ENCODE measurements at regions not wholly inside any gene's neighbourhood (a gene's known extent, or its start where the extent isn't known, plus 50 kb on each side); places are given as distances from the start of the nearest gene placed in this dataset.

DNA sequence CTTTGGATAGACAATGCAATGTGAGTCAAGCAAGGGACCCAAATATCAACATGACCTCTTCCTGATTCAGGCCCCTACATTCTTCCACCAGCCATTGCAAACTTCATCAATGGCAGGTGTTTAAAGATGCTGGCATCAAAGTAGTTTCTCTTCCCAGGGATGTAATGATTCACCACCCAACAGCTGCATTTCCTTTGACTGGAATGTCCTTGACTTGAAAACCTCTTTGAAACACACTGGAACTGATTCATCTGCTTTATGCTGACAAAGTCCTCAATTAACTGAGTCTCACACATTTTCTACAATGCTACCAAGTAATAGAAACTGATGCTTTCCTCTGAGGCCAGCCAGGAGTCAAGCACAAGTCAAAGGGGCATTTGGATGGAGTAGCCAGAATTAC is 385.5 kb downstream of the GBE1 start:
- DNase-seq, result no peak

GRCh38 chr3:81364411-81364810 is 397.0 kb downstream of the GBE1 start:
- no peaks in the 10 kb centered on the region for H3K27me3 ChIP-seq
- H3K4me3 ChIP-seq, result no peak overlapping the region
- 26 to 46% methylated on average over 3 of the region's 3 CpGs for WGBS, 2 donors

More for the DNA sequence above, 385.5 kb downstream of the GBE1 start:
- no peaks in the 10 kb centered on the region for H3K4me1 ChIP-seq
- no peaks in the 10 kb centered on the region for H3K9me3 ChIP-seq
- H3K36me3 ChIP-seq, result no peaks in the 10 kb centered on the region
- intact Hi-C loops (cut with DNase I), result no loop called here
- no peaks in the 10 kb centered on the region for H3K27me3 ChIP-seq
- no peak overlapping the region for H3K4me3 ChIP-seq
- no peak overlapping the region for H3K27ac ChIP-seq
- TF ChIP-seq POLR2A (IDR thresholded peaks at IDR 0.05), result no peak
- TF ChIP-seq, protein P1, sequence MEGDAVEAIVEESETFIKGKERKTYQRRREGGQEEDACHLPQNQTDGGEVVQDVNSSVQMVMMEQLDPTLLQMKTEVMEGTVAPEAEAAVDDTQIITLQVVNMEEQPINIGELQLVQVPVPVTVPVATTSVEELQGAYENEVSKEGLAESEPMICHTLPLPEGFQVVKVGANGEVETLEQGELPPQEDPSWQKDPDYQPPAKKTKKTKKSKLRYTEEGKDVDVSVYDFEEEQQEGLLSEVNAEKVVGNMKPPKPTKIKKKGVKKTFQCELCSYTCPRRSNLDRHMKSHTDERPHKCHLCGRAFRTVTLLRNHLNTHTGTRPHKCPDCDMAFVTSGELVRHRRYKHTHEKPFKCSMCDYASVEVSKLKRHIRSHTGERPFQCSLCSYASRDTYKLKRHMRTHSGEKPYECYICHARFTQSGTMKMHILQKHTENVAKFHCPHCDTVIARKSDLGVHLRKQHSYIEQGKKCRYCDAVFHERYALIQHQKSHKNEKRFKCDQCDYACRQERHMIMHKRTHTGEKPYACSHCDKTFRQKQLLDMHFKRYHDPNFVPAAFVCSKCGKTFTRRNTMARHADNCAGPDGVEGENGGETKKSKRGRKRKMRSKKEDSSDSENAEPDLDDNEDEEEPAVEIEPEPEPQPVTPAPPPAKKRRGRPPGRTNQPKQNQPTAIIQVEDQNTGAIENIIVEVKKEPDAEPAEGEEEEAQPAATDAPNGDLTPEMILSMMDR (IDR thresholded peaks at IDR 0.05), result no peak

DNA sequence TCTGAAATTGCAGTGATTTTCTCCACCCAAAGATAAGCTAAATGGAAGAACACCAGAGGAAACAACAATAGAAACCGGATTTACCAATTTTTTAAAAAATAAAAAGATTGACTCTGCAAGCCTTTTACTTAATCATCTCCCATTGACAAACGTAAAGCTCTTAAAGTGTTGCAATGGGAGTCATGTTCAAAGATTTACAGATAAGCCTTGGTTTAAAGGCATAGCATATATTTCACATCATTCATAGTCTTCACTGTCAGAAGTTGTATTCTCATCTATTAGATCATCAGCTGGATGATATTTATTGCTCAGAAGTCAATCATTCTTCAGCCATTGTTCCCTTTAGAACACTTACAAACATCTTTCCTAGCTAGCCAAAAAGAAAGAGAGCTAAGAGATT is 397.6 kb downstream of the GBE1 start:
- Histone ChIP-seq H3K4me3 (no peak overlapping the region), H3K9me3 (no peaks in the 10 kb centered on the region), H3K4me1 (no peaks in the 10 kb centered on the region), H3K36me3 (no peaks in the 10 kb centered on the region), H3K27ac (no peak overlapping the region), H3K27me3 (no peaks in the 10 kb centered on the region)
- 33 to 40% methylated on average over 2 of the region's 2 CpGs for WGBS, 2 donors
- no peak for DNase-seq
- intact Hi-C loops (cut with DNase I), result no loop called here
- TF ChIP-seq, protein P1 (IDR thresholded peaks at IDR 0.05), result no peak
- no peak for TF ChIP-seq POLR2A (IDR thresholded peaks at IDR 0.05)

More at GRCh38 chr3:81364411-81364810, 397.0 kb downstream of the GBE1 start:
- TF ChIP-seq POLR2A (IDR thresholded peaks at IDR 0.05), result no peak
- TF ChIP-seq, protein P1 (IDR thresholded peaks at IDR 0.05), result no peak
- Histone ChIP-seq H3K9me3 (no peaks in the 10 kb centered on the region), H3K27ac (no peak overlapping the region), H3K36me3 (no peaks in the 10 kb centered on the region), H3K4me1 (no peaks in the 10 kb centered on the region)
- DNase-seq, result no peak
- intact Hi-C loops (cut with DNase I), result no loop called here

GRCh38 chr3:81354119-81354518 is 407.3 kb downstream of the GBE1 start:
- H3K4me3 ChIP-seq, result no peak overlapping the region
- no peaks in the 10 kb centered on the region for H3K27me3 ChIP-seq
- WGBS, 2 donors, result 41 to 45% methylated on average over 5 of the region's 5 CpGs
- TF ChIP-seq, protein P1 (IDR thresholded peaks at IDR 0.05), result no peak
- TF ChIP-seq POLR2A (IDR thresholded peaks at IDR 0.05), result no peak
- no peaks in the 10 kb centered on the region for H3K9me3 ChIP-seq
- no peak for DNase-seq
- intact Hi-C loops (cut with DNase I), result no loop called here
- no peaks in the 10 kb centered on the region for H3K36me3 ChIP-seq
- H3K4me1 ChIP-seq, result no peaks in the 10 kb centered on the region
- no peak overlapping the region for H3K27ac ChIP-seq

GRCh38 chr3:81352867-81353266 is 408.6 kb downstream of the GBE1 start:
- Histone ChIP-seq H3K4me3 (no peak overlapping the region), H3K36me3 (no peaks in the 10 kb centered on the region), H3K27me3 (no peaks in the 10 kb centered on the region), H3K4me1 (no peaks in the 10 kb centered on the region), H3K27ac (no peak overlapping the region), H3K9me3 (no peaks in the 10 kb centered on the region)
- TF ChIP-seq POLR2A (IDR thresholded peaks at IDR 0.05), result no peak
- TF ChIP-seq, protein P1 (IDR thresholded peaks at IDR 0.05), result no peak
- DNase-seq, result no peak
- 0 to 51% methylated on average over 1 to 3 of the region's 3 CpGs for WGBS, 2 donors
- intact Hi-C loops (cut with DNase I), result no loop called here

Measured in esophagus squamous epithelium (tissue), 5 donors.